Keratinocyte (primary cell): ENCODE measurements at regions not wholly inside any gene's neighbourhood (a gene's known extent, or its start where the extent isn't known, plus 50 kb on each side); places are given as distances from the start of the nearest gene placed in this dataset.

ENCODE experiments used
- EZH2 ChIP-seq: IDR thresholded peaks from one replicate; pipeline ENCODE4 v1.6.1; 2012; ENCODE audit warnings: inconsistent platforms, mild to moderate bottlenecking, low read length, moderate library complexity
- TF ChIP-seq, protein P1 (sequence below), 3 experiments: IDR thresholded peaks in 1 of 3; conservative IDR thresholded peaks in 1 of 3; optimal IDR thresholded peaks in 1 of 3; 2 replicates in 2 of 3; 3 replicates in 1 of 3; pipeline versions ENCODE3 to v1.5.1; 2011; ENCODE audit warnings: low read length in 3 of 3, mild to moderate bottlenecking in 3 of 3, moderate library complexity in 2 of 3, control low read depth in 1 of 3, inconsistent platforms in 1 of 3; ENCODE audit not compliant: insufficient read depth in 2 of 3; ENCODE audit errors: extremely low read depth in 1 of 3

DNA sequence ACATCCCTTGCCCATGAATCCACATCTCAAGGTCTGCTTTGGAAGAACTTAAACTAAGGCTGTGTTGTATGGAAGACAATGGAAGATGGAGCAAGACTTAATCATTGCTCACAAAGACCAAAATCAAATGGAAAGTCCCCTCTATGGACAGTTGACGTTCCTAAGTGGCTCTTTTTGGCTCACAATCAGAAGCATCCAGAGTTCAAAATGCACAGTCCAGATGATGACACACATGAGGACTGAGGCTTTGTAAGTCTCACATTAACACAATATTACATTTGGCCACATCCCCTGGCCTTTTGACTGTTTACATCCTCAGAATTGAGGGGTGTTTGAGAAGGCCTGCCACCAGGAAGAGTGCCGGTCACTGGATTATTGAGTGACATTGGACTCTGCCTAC lies 122.3 kb upstream of the CPM start:
- TF ChIP-seq, protein P1, sequence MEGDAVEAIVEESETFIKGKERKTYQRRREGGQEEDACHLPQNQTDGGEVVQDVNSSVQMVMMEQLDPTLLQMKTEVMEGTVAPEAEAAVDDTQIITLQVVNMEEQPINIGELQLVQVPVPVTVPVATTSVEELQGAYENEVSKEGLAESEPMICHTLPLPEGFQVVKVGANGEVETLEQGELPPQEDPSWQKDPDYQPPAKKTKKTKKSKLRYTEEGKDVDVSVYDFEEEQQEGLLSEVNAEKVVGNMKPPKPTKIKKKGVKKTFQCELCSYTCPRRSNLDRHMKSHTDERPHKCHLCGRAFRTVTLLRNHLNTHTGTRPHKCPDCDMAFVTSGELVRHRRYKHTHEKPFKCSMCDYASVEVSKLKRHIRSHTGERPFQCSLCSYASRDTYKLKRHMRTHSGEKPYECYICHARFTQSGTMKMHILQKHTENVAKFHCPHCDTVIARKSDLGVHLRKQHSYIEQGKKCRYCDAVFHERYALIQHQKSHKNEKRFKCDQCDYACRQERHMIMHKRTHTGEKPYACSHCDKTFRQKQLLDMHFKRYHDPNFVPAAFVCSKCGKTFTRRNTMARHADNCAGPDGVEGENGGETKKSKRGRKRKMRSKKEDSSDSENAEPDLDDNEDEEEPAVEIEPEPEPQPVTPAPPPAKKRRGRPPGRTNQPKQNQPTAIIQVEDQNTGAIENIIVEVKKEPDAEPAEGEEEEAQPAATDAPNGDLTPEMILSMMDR (optimal IDR thresholded peaks at IDR 0.05 in 1 of 3, IDR thresholded peaks at IDR 0.05 in 1 of 3, conservative IDR thresholded peaks at IDR 0.05 in 1 of 3; ENCODE audit: extremely low read depth in 1 of 3, insufficient read depth in 2 of 3, low read length in 3 of 3): no peak
- no peak for TF ChIP-seq EZH2
